NCI-H774 (cell line): ENCODE measurements at regions not wholly inside any gene's neighbourhood (a gene's known extent, or its start where the extent isn't known, plus 50 kb on each side); places are given as distances from the start of the nearest gene placed in this dataset.
A peak's percentile ranks its signal among the peaks of the same experiment; 100 is the strongest.
"Not testable (repeated sequence)": the region's sequence is repeated elsewhere in the genome, so short reads cannot be mapped to it uniquely, and the experiment has no call there.

Experiments used
- DNase-seq: peaks from one replicate; lab custom pipeline; 2025; lab: John Stamatoyannopoulos, UW

DNA sequence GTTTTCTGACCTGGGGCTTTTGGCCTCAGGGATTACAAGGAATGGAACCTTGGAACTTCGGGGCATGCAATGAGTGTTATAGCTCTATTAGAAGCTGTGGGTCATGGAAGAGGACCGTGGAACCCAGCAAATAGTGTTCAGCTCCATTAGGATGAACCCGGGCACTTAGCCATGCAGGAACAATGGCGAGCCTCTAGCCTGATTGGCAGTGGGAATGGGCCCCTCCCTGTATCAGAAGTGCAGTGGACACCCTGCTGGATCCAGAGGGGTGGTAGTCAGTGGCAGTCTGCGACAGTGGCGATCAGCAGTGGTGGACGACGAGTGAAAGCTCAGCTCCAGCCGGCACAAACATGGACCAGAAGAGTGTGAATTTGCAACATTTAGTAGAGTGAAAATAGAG lies 315.4 kb upstream of the TECRL start:
- no peak for DNase-seq

DNA sequence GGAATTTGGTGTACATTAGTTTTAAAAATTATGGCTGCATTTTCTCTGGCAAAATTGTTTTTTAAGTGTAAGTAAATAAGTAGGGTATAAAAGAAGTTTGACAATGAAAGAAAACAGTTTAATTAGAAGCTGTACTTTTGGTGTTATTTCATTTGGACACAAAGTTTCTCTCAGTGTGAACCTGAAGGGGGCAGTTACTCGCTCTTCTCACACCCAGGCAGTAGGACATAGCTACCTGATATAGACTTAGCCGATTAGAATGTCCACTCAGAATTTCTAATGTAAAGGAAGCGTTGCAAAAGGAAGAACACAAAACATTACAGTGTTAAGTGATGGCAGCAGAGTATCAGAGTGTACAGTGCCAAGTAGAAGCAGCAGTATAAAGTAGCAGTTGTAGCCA lies 311.9 kb upstream of the TECRL start:
- no peak for DNase-seq

DNA sequence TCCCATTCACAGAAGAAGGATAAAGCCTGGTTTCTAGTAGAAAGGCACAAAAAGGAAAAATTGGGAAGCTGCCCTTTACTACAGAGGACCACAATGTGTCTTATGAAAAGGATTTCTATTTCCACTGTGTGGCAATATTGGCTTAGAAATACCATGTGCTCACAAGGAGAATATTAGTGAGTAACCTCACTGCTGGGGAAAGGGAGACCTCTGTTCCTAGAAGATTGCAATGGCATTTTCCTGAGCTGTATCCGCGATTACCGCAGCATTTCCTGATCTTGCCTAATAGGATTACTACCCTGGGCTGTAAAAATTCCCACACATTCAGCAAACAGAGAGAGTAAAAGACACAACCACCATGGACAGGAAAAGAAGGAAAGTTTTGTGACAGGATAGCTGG lies 308.8 kb upstream of the TECRL start:
- no peak for DNase-seq

DNA sequence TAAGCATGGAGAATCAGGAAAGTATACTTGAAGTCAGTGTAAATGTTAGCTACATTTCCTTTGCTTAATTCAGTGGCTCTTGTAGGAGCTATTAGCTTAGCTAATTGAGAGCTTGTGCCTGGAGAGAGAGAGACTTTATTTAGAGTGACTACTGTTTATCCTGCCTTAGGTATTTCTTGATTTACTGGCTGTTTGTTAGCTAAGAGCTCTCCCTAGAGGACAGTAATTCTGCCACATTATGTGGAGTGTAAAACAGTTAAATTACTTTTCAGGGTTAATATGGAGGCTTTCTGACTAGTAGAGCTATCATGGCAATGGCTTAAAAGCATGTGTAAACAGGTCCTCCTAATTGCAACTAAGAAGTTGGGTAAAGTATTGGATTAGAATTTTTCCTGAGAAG lies 306.5 kb upstream of the TECRL start:
- no peak for DNase-seq

DNA sequence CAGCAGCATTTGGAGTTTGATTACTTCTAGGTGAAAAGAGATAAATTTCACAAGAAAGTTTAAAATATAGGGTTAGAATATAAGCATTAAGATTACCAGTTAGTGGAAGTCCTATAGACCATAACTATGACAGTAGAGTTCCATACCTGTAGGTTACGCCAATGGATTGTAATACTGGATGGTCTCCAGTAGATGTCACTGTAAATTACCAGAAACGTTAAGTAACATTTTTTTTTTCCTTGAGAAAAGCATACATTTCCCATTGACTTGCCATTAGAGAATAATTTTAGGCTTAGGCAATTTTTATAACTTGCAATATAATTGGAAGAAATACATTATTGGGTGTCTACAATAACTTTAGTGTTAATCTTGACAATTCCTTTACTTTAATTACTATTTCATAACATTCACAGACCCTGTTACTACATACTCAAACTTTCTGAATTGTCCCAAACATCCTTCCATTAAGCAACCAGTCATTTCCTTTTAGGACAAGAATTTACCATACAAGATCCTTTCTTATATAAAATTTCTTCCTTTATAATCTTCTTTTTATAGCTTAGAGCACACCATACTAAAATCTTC lies 304.1 kb upstream of the TECRL start:
- no peak for DNase-seq

DNA sequence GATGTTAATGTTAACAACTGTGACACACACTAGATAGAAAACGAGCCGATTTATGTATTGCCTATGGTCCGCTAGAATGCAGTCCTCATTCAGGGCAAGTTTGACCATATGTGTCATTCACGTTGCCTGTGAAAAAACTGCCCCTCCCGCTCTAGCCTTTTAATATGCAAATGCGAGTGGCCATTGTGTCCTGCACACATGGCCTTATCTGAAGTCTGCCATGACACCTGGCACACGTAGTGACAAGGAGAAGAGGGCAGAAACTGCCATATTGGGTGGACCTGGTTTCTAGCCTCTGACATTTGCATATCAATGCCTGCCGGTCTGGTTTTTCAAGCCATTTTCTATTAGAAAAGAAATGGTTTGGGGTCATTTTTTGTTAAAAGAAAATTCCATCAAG lies 303.3 kb upstream of the TECRL start:
- no peak for DNase-seq

DNA sequence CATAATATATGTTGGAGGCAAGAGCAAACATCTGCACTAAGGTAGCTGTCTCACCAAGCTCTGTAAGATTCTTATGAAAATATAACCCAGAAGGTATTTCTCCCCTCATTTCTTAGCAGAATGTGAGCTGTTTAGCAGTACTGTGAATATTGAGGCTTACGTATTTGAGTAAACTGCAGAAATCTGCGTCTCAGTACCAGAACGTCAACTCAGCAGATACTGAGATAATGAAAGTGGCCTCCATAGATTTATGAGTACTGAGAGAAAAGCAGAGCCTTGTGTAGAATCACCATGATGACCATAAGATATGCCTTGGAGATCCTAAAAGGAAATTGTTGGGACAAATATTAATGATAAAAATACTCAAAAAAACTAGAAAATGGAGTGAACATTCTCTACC lies 296.7 kb upstream of the TECRL start:
- no peak for DNase-seq

DNA sequence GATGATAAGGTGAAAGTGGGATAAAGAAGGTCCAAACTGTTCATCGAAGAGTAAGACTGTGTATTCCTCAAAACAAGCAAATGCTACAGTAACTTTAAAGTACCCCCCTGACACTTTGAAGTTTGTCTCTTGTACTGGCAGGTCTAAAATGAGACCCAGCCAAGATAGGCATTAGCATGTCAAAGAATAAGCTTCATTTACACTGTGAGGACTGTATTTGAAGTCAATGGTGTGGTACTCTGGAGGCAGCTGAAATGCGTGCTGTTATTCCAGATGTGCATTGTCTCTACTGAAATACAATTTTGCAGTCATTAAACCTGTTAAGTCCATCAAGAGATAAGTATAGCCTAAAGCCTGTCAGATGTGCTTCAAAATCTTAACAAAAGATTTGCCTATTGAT lies 288.9 kb upstream of the TECRL start:
- DNase-seq = no peak

DNA sequence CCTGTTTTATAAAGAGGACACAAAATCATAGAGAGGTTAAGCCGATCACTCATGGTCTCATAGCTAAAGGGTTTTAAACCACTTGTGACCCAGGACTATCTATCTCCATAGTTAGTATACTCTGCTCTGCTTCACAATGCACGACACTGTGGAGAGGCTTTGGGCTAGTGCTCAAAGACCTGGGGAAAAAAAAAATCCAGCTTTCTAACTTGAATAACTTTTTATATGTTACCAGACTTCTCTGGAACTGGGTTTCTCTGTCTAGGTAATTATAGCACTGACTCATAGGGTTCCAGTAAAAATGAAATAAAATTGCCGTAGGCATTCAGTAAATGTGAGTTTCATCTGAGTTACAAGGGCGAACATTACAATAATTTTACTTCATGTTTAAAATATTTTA lies 273.7 kb upstream of the TECRL start:
- DNase-seq = no peak

DNA sequence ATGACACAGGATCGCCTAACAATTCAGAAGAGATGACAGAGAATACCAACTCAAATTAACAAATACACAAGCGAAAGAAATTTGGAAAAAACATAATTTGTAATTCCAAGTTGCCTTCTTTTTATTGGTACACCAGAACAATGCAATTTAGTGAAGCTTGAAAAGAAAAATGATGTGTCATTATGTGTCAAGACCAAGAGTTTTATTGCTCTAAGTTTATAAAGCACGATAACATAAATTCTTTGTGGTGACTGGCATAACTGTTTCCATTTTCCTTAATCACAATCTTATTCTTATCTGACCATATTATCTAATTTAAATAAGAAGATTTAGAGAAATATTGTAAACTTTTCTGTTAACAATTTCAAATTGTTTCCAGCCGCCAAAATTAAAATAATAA lies 273.2 kb upstream of the TECRL start:
- no peak for DNase-seq

DNA sequence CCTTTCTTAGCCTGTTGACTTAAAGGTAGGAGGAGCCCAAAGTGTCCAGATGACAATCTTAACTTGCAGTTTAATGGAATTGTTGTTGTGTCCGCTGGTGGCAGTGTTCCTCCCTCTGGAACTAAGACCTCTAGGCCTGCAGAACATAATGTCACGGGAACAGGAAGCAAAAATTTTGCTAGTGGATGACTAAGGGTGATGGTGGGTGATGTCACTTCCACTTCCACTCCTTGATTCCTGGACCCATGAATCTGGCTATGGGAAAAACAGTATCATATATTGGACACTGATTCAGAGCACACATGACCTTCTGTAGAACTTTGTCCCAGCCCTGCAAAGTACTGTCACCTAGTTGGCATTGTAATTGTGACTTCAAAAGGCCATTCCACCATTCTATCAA lies 263.9 kb upstream of the TECRL start:
- not testable (repeated sequence) for DNase-seq

DNA sequence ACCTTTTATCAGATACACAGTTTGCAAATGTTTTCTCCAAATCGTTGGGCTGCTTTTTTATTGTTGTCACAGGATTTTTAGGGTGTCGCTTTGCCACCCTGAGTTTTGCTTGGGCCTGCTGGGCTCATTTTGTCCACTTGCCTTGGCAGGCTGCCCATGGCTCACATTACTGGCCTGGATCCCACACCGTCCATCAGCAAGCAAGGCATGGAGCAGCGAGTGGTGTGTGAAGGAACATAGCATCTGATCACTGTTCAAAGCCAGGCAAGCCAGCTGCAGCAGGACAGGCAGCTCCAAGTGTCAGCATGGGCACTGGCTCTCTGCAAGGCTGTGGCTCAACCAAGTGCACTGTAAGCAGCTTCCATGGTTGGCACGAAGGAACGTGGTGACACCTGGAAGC lies 261.4 kb upstream of the TECRL start:
- DNase-seq = no peak

DNA sequence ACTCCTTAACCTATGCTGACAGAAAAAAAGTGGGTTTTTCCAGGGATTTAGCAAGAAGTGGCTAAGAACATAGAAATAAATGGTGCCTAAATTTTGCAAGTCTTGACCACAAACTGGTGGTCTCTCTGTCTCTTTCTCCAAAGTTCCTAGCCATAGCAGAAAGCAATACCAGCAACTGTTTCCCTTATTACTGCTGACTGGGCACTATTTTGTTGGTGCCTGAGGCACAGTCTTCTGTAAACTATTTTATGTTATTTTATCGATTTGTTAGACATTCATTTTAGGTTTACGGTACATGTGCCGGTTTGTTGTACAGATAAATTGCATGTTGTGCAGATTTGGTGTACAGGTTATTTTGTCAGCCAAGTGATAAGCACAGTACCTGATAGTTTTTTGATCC lies 234.6 kb upstream of the TECRL start:
- DNase-seq = no peak

DNA sequence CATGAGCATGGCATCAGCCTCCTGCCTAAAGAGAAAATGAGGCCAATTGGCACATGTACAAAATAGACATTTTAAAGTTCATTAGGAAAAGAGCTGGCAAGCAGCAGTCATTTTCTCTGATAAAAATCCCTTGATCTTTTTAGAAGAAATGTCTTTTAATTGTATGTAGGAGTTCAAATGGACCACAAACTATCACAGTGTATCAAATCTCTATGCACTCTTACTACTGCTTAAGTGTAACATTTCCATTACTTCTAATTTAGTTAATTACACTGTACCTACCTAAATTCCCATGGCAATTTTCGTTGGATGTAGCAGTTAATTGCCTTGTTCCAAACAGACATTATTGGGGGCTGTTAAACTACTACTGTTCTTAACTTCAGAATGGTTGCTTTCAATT lies 233.7 kb upstream of the TECRL start:
- DNase-seq = no peak

DNA sequence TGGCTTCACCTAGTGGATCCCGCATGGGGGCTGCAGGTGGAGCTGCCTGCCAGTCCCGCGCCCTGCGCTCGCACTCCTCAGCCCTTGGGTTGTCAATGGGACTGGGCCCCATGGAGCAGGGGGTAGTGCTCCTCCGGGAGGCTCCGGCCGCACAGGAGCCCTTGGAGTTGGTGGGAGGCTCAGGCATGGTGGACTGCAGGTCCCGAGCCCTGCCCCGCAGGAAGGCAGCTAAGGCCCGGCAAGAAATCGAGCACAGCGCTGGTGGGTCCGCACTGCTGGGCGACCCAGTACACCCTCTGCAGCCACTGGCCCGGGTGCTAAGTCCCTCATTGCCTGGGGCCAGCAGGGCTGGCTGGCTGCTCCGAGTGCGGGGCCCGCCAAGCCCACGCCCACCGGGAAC lies 231.2 kb upstream of the TECRL start:
- not testable (repeated sequence) for DNase-seq

DNA sequence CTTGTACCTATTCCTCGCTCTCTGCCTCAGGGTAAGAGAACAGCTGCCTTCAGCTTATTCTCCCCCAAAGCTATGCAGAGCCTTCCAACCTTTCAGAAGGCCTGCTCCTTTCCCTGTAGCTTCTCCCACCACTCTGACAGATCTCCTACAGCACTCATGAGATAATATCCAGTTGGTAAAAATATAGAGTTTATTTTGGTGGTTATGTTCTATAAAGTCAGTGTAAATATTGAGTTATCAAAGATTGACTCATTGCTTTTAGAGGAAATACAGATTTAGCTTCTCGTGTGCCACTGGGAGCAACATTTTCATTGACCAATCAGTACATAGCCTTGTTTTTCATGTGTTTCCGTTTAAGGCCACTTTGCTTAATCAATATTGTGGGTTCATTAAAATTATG lies 216.2 kb upstream of the TECRL start:
- DNase-seq = no peak

DNA sequence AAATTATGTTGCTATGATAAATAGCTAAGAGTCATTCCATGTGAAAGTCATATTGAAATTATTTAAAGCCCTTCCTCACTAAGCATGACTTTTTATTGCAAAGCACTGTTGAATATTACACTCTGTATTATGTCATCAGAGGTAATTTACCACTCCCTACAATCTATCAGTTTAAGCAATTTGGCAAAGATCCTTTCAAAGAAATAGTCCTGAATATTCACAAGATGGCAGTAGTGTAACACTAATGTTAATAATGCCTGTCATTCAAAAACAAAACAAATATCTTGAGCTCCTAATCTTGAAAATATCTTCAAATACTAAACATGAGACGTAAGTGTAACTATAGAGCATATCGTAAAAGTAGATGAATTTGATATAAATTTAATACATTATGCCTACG lies 208.6 kb upstream of the TECRL start:
- DNase-seq = peak; percentile 13

DNA sequence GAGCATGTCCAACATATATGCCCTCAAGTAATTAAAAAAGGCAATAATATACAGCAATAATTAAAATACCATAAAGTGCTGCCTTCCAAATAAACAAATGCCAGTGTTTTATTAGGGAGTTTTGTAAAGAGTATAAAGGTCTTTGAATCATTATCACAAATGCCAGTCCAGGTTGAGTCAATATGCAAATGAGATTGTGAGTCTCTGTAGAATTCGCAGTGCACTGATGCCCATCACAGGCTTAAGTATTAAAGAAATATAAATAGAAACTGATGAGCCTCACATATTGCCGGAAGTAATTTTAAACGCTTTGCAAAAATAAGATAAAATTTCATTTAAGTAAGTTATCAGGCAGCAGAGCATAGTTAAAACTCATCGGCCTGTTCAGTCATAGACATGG lies 205.0 kb upstream of the TECRL start:
- DNase-seq = no peak

DNA sequence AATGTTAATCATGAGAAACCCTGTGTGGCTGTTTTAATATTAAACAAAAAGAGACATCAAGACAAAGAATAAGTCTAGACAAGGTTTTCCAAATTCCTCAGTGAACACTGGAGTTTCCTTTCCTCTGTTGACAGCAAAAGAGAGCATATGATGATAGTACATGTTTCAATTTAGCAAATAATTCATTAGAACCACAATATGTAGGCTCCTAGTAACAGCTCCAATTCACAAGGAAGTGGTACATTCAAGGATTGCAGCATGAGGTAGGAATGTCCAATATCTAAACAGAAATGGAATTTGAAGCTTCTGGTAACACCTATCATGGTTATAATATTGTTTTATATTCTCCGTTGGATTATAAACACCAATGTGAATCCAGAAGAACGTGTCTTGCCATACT lies 203.8 kb upstream of the TECRL start:
- DNase-seq = no peak

DNA sequence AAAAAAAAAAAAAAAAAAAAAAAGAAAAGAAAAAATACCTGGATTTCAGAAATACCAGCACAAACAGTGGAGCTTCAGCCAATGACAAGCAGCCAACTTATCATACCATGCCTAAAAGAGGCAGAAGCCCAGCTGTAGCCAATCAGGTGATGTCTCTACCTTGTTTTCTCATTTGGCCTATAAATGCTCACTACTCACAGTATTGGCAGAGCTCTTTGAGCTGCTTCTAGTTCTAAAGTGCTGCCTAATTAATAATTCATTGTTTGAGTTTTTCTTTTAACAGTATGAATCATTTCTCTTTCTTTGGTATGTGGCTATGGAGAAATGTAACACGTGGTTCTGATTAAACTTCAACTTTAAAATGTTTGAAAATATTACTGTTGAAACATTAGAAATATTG lies 188.8 kb upstream of the TECRL start:
- DNase-seq = no peak

DNA sequence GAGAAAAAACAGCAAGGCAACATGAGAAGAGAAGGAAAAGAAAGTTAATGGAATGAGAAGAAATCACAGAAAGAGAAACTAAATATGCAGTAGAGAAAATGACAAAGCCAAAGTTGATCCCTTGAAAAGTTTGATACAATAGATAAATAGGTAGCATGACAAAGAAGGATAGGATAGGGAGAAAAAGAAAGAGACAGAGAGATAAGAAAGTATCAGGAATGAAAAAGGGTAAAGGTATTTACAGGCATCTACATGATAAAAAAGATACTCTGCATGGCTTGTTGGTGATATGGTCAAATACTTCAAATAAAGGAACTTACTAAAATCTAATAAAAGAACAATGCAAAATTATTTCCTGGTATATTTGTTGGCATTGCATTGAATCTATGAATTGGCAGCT lies 185.5 kb upstream of the TECRL start:
- DNase-seq = no peak

DNA sequence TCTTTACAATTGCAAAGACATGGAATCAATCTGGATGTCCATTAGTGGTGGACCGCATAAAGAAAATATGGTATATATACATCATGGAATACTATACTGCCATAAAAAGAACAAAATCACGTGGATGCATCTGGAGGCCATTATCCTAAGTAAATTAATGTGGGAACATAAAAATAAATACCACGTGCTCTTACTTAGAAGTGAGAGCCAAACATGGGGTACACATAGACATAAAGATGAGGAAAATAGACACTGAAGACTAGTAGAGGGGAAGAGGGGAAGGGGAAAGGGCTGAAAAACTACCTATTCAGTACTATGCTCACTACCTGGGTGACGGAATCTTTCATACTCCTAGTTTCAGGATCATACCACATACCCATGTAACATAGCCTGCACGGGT lies 179.3 kb upstream of the TECRL start:
- DNase-seq = no peak

DNA sequence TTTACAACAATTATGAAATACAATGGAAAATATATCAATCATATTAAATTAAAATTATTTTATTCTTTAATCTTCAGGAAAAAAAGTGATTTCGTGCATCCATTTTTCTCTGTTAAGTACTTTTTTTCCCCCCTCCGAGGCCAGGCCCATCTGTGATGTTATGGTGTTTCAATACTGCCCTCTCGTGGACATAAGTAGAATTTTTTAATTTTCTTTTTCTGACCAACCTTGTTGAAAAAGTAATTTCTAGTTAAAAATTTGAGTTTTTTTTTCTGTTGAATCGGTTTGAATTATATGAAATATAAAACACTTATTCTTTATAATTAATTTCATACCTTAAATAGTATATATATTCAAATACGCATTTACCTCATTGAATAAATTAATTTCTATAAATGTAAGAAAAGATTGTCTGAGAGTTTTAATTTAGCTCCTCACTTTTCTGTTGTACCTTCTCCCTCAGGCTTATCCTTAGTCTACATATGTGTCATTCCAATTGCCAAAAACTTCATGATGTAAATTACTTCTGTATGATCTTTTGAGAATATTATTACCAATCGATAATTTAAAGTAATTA lies 175.8 kb upstream of the TECRL start:
- DNase-seq = no peak

DNA sequence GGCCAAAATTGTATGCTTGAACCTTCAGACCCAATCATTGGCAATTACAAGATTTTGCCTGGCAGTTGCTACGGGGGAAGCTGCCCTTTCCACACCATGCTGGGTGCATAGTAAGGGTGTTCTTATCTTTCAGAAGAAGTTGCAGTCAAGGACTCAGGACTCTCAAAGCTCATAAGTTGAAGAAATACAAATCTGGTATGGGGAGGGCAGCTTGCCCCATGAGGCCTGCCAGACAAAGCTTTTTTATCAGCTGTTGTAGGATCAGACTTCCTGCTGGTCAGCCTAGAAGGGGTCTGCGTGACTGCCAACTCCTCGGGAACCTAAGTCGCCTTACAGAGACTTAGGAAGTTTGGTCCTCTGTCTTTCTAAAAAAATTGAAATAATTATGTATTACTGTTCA lies 174.9 kb upstream of the TECRL start:
- no peak for DNase-seq

DNA sequence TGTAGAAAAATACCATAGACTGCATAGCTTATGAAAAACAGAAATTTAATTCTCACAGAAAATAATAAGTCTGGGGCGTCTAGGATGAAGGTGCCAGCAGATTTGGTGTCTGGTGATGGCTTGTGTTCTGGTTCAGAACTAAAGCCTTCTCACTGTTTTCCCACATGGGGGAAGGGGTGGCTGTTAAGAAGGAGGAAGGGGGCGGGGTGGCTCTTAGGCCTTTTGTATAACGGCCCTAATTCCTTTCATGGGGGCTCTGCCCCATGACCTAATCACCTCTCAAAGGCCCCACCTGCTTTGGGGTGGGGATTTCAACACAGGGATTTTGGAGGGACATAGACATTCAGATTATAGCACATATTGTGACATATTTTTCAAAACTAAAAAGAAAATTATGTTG lies 173.2 kb upstream of the TECRL start:
- DNase-seq = no peak
